B cell (primary cell): ENCODE measurements at regions not wholly inside any gene's neighbourhood (a gene's known extent, or its start where the extent isn't known, plus 50 kb on each side); places are given as distances from the start of the nearest gene placed in this dataset.

Experiments
- ATAC-seq: fragments of 200-7000 bp; cut with Tn5 transposase; one replicate; pipeline ENCODE4 v1.10.0; 2021; ENCODE audit warnings: low read depth, mild to moderate bottlenecking, moderate number of reproducible peaks, moderate library complexity
- CTCF ChIA-PET: fragments of 350-600 bp; sonication (Branson Sonifier 250); formaldehyde crosslinking; loops from one replicate; lab custom pipeline; 2021; ENCODE audit warnings: antibody characterized with exemption, inconsistent platforms; lab: Charles Lee
- POLR2A ChIA-PET: fragments of 350-600 bp; sonication (Branson Sonifier 250); formaldehyde crosslinking; loops from one replicate; lab custom pipeline; 2021; ENCODE audit warnings: antibody characterized with exemption; lab: Charles Lee
- DNase-seq: peaks from one replicate; pipeline ENCODE4 v3.0.0; 2013
- H2AFZ ChIP-seq: 2 replicates; pipeline ENCODE4 v1.6.1; 2012; ENCODE audit warnings: mild to moderate bottlenecking, low read depth, low read length; ENCODE audit not compliant: insufficient read depth, poor library complexity, severe bottlenecking
- H3K27ac ChIP-seq, 2 donors: 1 replicate in 1 of 2; 2 replicates in 1 of 2; pipeline ENCODE4 v1.5.1; 2012 to 2013; ENCODE audit warnings: low read length in 2 of 2, mild to moderate bottlenecking in 2 of 2, moderate library complexity in 1 of 2
- H3K27me3 ChIP-seq, 4 experiments: fragments of 200-600 bp in 1 of 4; sonication (generic) in 1 of 4; replicated peaks in 1 of 4; 1 replicate in 2 of 4; 2 replicates in 2 of 4; pipeline versions ENCODE4 v1.6.1 to v1.7.0; 2013 to 2016; ENCODE audit warnings: low read length in 3 of 4, mild to moderate bottlenecking in 2 of 4, mixed read lengths in 1 of 4, moderate library complexity in 1 of 4; ENCODE audit not compliant: insufficient read depth in 4 of 4, control insufficient read depth in 3 of 4; ENCODE audit errors: control extremely low read depth in 1 of 4
- H3K36me3 ChIP-seq, 2 experiments: replicated peaks in 1 of 2; 1 replicate in 1 of 2; 2 replicates in 1 of 2; pipeline versions ENCODE4 v1.6.1 to v1.7.1; 2013; ENCODE audit warnings: low read length in 1 of 2; ENCODE audit not compliant: insufficient read depth in 2 of 2, control insufficient read depth in 1 of 2; ENCODE audit errors: control extremely low read depth in 1 of 2, extremely low read depth in 1 of 2
- H3K4me1 ChIP-seq, 2 donors: fragments of 200-600 bp in 1 of 2; sonication (generic) in 1 of 2; 1 replicate in 1 of 2; 2 replicates in 1 of 2; pipeline versions ENCODE4 v1.5.1 to v1.6.1; 2013 to 2017; ENCODE audit warnings: low read length in 2 of 2; ENCODE audit not compliant: control insufficient read depth in 2 of 2, insufficient read depth in 2 of 2
- H3K4me2 ChIP-seq: replicated peaks from 2 replicates; pipeline ENCODE3; 2012; ENCODE audit warnings: mild to moderate bottlenecking, low read depth, low read length; ENCODE audit not compliant: poor library complexity, severe bottlenecking
- H3K4me3 ChIP-seq, 5 experiments: fragments of 200-600 bp in 1 of 5; sonication (generic) in 1 of 5; 1 replicate in 3 of 5; 2 replicates in 2 of 5; pipeline versions ENCODE4 v1.5.1 to v1.7.0; 2011 to 2016; ENCODE audit warnings: low read length in 4 of 5, mild to moderate bottlenecking in 4 of 5, low read depth in 2 of 5, control low read depth in 1 of 5, moderate library complexity in 1 of 5; ENCODE audit not compliant: insufficient read depth in 1 of 5; ENCODE audit errors: control extremely low read depth in 1 of 5, extremely low read depth in 1 of 5
- H3K79me2 ChIP-seq: fragments of 200-600 bp; sonication (generic); one replicate; pipeline ENCODE4 v1.6.0; 2016; ENCODE audit warnings: low read length; ENCODE audit not compliant: control insufficient read depth, insufficient read depth
- H3K9ac ChIP-seq: fragments of 200-600 bp; sonication (generic); 2 replicates; pipeline ENCODE4 v1.6.1; 2017; ENCODE audit warnings: mild to moderate bottlenecking, low read length, moderate library complexity
- H3K9me3 ChIP-seq, 3 donors: one replicate each; pipeline versions ENCODE4 v1.6.1 to v1.7.1; 2013; ENCODE audit warnings: low read length in 2 of 3; ENCODE audit not compliant: control insufficient read depth in 2 of 3, insufficient read depth in 1 of 3; ENCODE audit errors: control extremely low read depth in 1 of 3
- H4K20me1 ChIP-seq: 2 replicates; pipeline ENCODE4 v1.6.0; 2012; ENCODE audit warnings: mild to moderate bottlenecking, low read length; ENCODE audit not compliant: insufficient read depth, control insufficient read depth, poor library complexity, severe bottlenecking
- H3K27ac Mint-ChIP-seq: one replicate; pipeline ENCODE4 v1.8.0; 2021; ENCODE audit warnings: mixed read lengths
- H3K27me3 Mint-ChIP-seq: one replicate; pipeline ENCODE4 v1.8.0; 2021; ENCODE audit warnings: mixed read lengths
- H3K4me1 Mint-ChIP-seq: one replicate; pipeline ENCODE4 v1.8.0; 2021; ENCODE audit warnings: mixed read lengths
- H3K4me3 Mint-ChIP-seq: one replicate; pipeline ENCODE4 v1.8.0; 2021; ENCODE audit warnings: mixed read lengths
- H3K9me3 Mint-ChIP-seq: one replicate; pipeline ENCODE4 v1.8.0; 2022; ENCODE audit warnings: mixed read lengths; ENCODE audit not compliant: insufficient read depth
- CTCF ChIP-seq: fragments of 200-600 bp; IDR thresholded peaks from one replicate; pipeline ENCODE4 v1.8.0; 2022; ENCODE audit warnings: antibody characterized with exemption, mild to moderate bottlenecking
- EZH2 ChIP-seq: IDR thresholded peaks from 2 replicates; pipeline ENCODE4 v1.6.1; 2012; ENCODE audit warnings: borderline replicate concordance, low read depth, mild to moderate bottlenecking, moderate library complexity, low read length; ENCODE audit not compliant: insufficient read depth, poor library complexity, severe bottlenecking
- WGBS: methylation state at CpG from one replicate; pipeline ENCODE4 v1.1.5; 2013; ENCODE audit warnings: missing lambda C conversion rate; ENCODE audit not compliant: insufficient coverage; 5-methylcytosine and 5-hydroxymethylcytosine counted together
- intact Hi-C: fragments of 100-400 bp; cut with micrococcal nuclease; formaldehyde crosslinking; loops from one replicate; pipeline ENCODE4 v1.10.0; 2022

GRCh38 chr16:6672507-6672906 is 660.1 kb upstream of the RBFOX1 start:
- Histone ChIP-seq H3K27me3 (no peaks in the 10 kb centered on the region), H3K4me1 (no peaks in the 10 kb centered on the region), H3K9me3 (peaks cover 0 to 8% (median 0%) of the 10 kb centered on the region in 3 donors), H3K79me2 (no peaks in the 10 kb centered on the region), H3K36me3 (no peaks in the 10 kb centered on the region), H3K4me2 (no peak overlapping the region), H4K20me1 (no peaks in the 10 kb centered on the region), H3K27ac (no peak overlapping the region), H3K9ac (no peak overlapping the region), H2AFZ (no peak overlapping the region), H3K4me3 (no peak overlapping the region)
- ATAC-seq (no peak), DNase-seq (no peak)
- TF ChIP-seq CTCF (no peak), EZH2 (no peak)
- intact Hi-C loops: no loop called here
- H3K27me3 Mint-ChIP-seq: no peaks in the 10 kb centered on the region
- no peaks in the 10 kb centered on the region for H3K9me3 Mint-ChIP-seq
- ChIA-PET CTCF (no interaction called here), POLR2A (no interaction called here)
- no peak overlapping the region for H3K4me3 Mint-ChIP-seq
- no peaks in the 10 kb centered on the region for H3K4me1 Mint-ChIP-seq
- no peak overlapping the region for H3K27ac Mint-ChIP-seq
- 57% methylated on average over 1 of the region's 2 CpGs for whole genome bisulfite sequencing

GRCh38 chr16:6667393-6667792 is 665.3 kb upstream of the RBFOX1 start:
- Histone ChIP-seq H3K4me1 (no peaks in the 10 kb centered on the region), H3K4me3 (no peak overlapping the region), H3K9me3 (no peaks in the 10 kb centered on the region), H3K27ac (no peak overlapping the region), H3K79me2 (no peaks in the 10 kb centered on the region), H2AFZ (no peak overlapping the region), H4K20me1 (no peaks in the 10 kb centered on the region), H3K4me2 (no peak overlapping the region), H3K9ac (no peak overlapping the region), H3K27me3 (no peaks in the 10 kb centered on the region), H3K36me3 (no peaks in the 10 kb centered on the region)
- no peak for ATAC-seq
- no peak overlapping the region for H3K27ac Mint-ChIP-seq
- H3K27me3 Mint-ChIP-seq: no peaks in the 10 kb centered on the region
- intact Hi-C loops: no loop called here
- H3K4me3 Mint-ChIP-seq: no peak overlapping the region
- TF ChIP-seq CTCF: no peak
- no peak for TF ChIP-seq EZH2
- H3K4me1 Mint-ChIP-seq: no peaks in the 10 kb centered on the region
- H3K9me3 Mint-ChIP-seq: no peaks in the 10 kb centered on the region
- POLR2A ChIA-PET: no interaction called here
- DNase-seq: no peak
- CTCF ChIA-PET: interaction anchor here (1.8 kb wide), 1 partner anchor 25 kb away, joined by 5 read pairs; no protein-coding TSS in a partner anchor
- 82% methylated on average over 3 of the region's 4 CpGs for WGBS
